ENCODE measurements at regions not wholly inside any gene's neighbourhood (a gene's known extent, or its start where the extent isn't known, plus 50 kb on each side); places are given as distances from the start of the nearest gene placed in this dataset.
A peak's percentile ranks its signal among the peaks of the same experiment; 100 is the strongest.

DNA sequence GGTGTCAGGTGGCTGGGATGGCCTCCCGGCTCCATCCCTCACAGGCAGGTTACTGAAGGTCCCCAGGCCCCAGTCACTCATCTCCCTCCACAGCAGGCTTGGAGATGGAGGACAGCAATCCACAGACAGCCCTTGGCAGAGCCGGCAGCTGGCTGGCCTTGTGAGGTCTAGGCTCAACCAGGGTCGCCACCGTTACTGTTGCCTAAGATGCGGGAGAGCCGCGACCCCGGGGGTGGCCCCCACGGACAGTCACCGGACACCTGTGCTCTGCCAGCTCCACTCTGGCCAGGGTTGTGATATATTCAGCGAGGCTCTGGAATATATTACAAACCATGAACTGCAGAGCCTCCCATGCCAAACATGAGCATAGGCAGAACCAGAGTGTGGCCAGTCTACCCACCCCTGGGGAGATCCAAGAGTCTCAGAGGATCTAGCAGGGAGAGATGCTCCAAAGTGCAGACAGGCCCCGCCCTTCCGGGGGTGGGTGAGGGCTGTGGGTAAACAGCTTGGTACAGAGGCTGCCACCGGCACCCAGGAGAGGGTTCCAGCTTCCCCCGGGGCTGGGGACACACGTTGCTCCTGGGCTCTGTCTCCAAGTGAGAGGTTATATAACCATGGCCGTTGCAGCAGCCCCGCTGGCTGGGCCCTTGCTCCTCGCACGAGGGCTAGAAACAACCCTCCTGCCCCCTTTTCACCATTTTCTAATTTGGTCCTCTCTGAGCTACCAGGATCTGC lies 55.9 kb upstream of the DIO3 start:
- no peak for TF ChIP-seq CTCF (IDR thresholded peaks at IDR 0.05)
- DNase-seq, result peak in 1 of 2 donors; percentile 9
- H3K9me3 ChIP-seq (ENCODE audit: control insufficient read depth, insufficient read depth, low read length), result no peaks in the 10 kb centered on the region
- H3K36me3 Mint-ChIP-seq, result no peaks in the 10 kb centered on the region
- H3K4me3 ChIP-seq (ENCODE audit: low read length), result no peak overlapping the region
- H3K4me3 Mint-ChIP-seq, result no peak overlapping the region
- no peak for ATAC-seq
- H3K27me3 Mint-ChIP-seq (ENCODE audit: low read depth in 2 of 2), result peaks cover 0 to 11% of the 10 kb centered on the region in 2 donors
- no peak overlapping the region for H3K27ac Mint-ChIP-seq
- no peaks in the 10 kb centered on the region for H3K9me3 Mint-ChIP-seq
- no peaks in the 10 kb centered on the region for H3K36me3 ChIP-seq (ENCODE audit: control insufficient read depth, insufficient read depth, low read length)
- H3K27ac ChIP-seq (ENCODE audit: low read length), result no peak overlapping the region
- intact Hi-C loops (cut with micrococcal nuclease), result no loop called here
- H3K27me3 ChIP-seq (ENCODE audit: control insufficient read depth, insufficient read depth, low read length), result no peaks in the 10 kb centered on the region
- H3K4me1 ChIP-seq (ENCODE audit: control insufficient read depth, insufficient read depth, low read length), result no peaks in the 10 kb centered on the region
- WGBS (ENCODE audit: insufficient coverage), result 89% methylated on average over 20 of the region's 20 CpGs
- H3K4me1 Mint-ChIP-seq, result peaks cover 0 to 4% of the 10 kb centered on the region in 2 donors

DNA sequence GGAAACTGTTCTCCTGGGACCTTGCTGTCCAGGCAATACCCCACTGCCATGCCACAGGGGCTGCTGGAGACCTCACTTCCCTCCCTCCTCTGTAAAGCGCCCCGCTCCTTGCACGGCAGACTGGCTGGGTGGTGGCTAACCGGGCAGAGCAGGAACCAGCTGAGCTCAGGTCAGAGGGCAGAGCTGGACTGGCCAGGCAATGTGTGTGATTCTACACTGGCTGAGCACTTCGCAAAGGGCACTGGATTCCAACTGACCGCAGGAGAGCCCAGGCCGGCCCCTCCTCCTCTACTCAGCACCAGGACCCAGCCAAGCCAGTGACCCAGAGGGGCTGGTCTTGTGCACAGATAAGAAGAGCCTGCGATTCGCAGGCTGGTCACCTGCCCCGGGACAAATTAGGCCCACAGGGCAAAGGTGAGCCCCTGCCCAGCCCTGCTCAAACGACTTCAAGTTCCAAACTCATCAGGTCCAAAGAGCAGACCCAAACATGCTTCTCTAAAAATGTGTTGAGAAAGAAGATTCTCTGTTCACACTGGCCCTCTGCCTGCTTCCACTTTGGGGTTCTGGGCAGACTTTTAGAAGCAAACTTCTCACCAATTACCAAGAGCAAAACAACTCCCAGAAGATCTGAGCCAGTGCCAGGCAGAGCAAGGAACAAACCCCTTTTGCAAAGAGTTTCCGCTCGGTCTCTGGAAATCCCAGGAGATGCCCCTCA lies 54.9 kb upstream of the DIO3 start:
- ATAC-seq (no peak), DNase-seq (no peak)
- H3K27ac ChIP-seq (ENCODE audit: low read length), result no peak overlapping the region
- intact Hi-C loops (cut with micrococcal nuclease), result no loop called here
- H3K9me3 Mint-ChIP-seq, result no peaks in the 10 kb centered on the region
- no peaks in the 10 kb centered on the region for H3K36me3 Mint-ChIP-seq
- no peak overlapping the region for H3K4me3 Mint-ChIP-seq
- WGBS (ENCODE audit: insufficient coverage), result 91% methylated on average over 12 of the region's 13 CpGs
- TF ChIP-seq CTCF (IDR thresholded peaks at IDR 0.05), result no peak
- no peaks in the 10 kb centered on the region for H3K36me3 ChIP-seq (ENCODE audit: control insufficient read depth, insufficient read depth, low read length)
- no peaks in the 10 kb centered on the region for H3K9me3 ChIP-seq (ENCODE audit: control insufficient read depth, insufficient read depth, low read length)
- H3K27me3 ChIP-seq (ENCODE audit: control insufficient read depth, insufficient read depth, low read length), result no peaks in the 10 kb centered on the region
- peaks cover 0 to 4% of the 10 kb centered on the region in 2 donors for H3K4me1 Mint-ChIP-seq
- H3K4me3 ChIP-seq (ENCODE audit: low read length), result no peak overlapping the region
- no peak overlapping the region for H3K27ac Mint-ChIP-seq
- H3K4me1 ChIP-seq (ENCODE audit: control insufficient read depth, insufficient read depth, low read length), result no peaks in the 10 kb centered on the region
- H3K27me3 Mint-ChIP-seq (ENCODE audit: low read depth in 2 of 2), result peaks cover 0 to 8% of the 10 kb centered on the region in 2 donors

DNA sequence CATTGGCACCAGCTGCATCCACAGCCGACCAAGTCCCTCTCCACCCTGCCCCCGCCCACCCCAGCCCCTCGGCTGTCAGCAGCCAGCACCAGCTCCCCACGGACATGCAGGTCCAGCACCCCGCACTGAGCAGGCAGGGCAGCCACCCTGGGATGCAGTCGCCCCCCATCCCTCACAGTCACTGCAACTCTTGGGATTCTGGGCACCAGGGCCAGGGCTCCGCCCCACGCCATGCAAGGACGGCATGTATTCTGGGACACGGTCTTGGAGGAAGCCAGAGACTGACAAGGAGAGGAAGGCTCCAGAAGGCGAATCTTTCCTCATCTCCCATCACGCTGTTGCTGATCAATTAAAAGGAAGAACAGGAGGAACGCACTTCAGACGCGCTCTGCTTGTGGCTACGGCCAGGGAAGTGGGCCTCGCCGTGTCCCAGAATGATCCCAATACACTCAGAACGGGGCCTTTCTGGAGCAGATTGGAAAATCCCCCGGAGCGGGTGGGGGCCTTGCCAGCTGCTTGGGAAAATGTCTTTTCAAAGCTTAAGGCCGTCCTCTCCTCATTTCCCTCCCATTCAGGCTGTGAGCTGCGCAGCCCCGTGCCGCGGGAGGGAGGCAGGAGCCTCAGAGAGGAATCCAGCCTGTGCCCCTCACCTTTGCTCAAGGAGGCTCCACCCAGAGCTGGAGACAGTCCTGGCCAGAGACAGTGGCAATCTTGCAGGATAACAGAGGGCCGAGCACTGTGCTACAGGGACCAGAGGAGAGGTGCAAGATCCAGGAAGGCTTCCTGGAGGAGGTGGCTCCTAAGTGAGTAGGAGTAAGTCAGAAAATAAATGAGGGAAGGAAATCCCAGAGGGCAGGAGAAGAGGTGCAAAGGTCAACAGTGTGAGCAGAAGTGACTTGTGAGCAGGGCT lies 54.1 kb upstream of the DIO3 start:
- Mint-ChIP-seq H3K27me3 (ENCODE audit: low read depth in 2 of 2) (peaks cover 0 to 8% of the 10 kb centered on the region in 2 donors), H3K36me3 (no peaks in the 10 kb centered on the region), H3K4me1 (peaks cover 0 to 4% of the 10 kb centered on the region in 2 donors), H3K27ac (no peak overlapping the region), H3K9me3 (no peaks in the 10 kb centered on the region), H3K4me3 (no peak overlapping the region)
- Histone ChIP-seq H3K4me1 (ENCODE audit: control insufficient read depth, insufficient read depth, low read length) (no peaks in the 10 kb centered on the region), H3K36me3 (ENCODE audit: control insufficient read depth, insufficient read depth, low read length) (no peaks in the 10 kb centered on the region), H3K27me3 (ENCODE audit: control insufficient read depth, insufficient read depth, low read length) (no peaks in the 10 kb centered on the region), H3K27ac (ENCODE audit: low read length) (no peak overlapping the region), H3K4me3 (ENCODE audit: low read length) (no peak overlapping the region), H3K9me3 (ENCODE audit: control insufficient read depth, insufficient read depth, low read length) (no peaks in the 10 kb centered on the region)
- ATAC-seq, result no peak
- TF ChIP-seq CTCF (IDR thresholded peaks at IDR 0.05), result no peak
- intact Hi-C loops (cut with micrococcal nuclease), result no loop called here
- 89% methylated on average over 27 of the region's 27 CpGs for WGBS (ENCODE audit: insufficient coverage)
- DNase-seq, result no peak
